Upper lobe of right lung (tissue), 1 donor: ENCODE measurements at regions not wholly inside any gene's neighbourhood (a gene's known extent, or its start where the extent isn't known, plus 50 kb on each side); places are given as distances from the start of the nearest gene placed in this dataset.

Experiments used
- ATAC-seq: fragments of 200-7000 bp; cut with Tn5 transposase; one replicate; pipeline ENCODE4 v1.9.1; 2020; ENCODE audit warnings: mild to moderate bottlenecking, moderate library complexity
- DNase-seq: peaks from one replicate; pipeline ENCODE4 v3.0.0-alpha.2; 2020
- H3K27ac ChIP-seq: fragments of 200-600 bp; one replicate; pipeline ENCODE4 v1.8.0; 2022
- H3K27me3 ChIP-seq: fragments of 200-600 bp; one replicate; pipeline ENCODE4 v1.8.0; 2022; ENCODE audit warnings: mild to moderate bottlenecking
- H3K36me3 ChIP-seq: fragments of 200-600 bp; one replicate; pipeline ENCODE4 v1.8.0; 2022
- H3K4me1 ChIP-seq: fragments of 200-600 bp; one replicate; pipeline ENCODE4 v1.8.0; 2022
- H3K4me3 ChIP-seq: fragments of 200-600 bp; one replicate; pipeline ENCODE4 v1.8.0; 2022; ENCODE audit warnings: mild to moderate bottlenecking
- H3K9me3 ChIP-seq: fragments of 200-600 bp; one replicate; pipeline ENCODE4 v1.8.0; 2022
- CTCF ChIP-seq: fragments of 200-600 bp; IDR thresholded peaks from one replicate; pipeline ENCODE4 v1.8.0; 2022; ENCODE audit warnings: antibody characterized with exemption
- intact Hi-C: fragments of 100-400 bp; cut with DNase I; formaldehyde crosslinking; loops from one replicate; pipeline ENCODE4 v1.11.0; 2022
- donor health status: DM: no; HTN: yes; CAD: no; lungs with severe emphysema.

GRCh38 chr4:36763814-36764213, 480.7 kb upstream of the NWD2 start:
- Histone ChIP-seq H3K36me3 (no peaks in the 10 kb centered on the region), H3K9me3 (no peaks in the 10 kb centered on the region), H3K4me1 (no peaks in the 10 kb centered on the region), H3K27ac (no peak overlapping the region), H3K27me3 (no peaks in the 10 kb centered on the region), H3K4me3 (no peak overlapping the region)
- DNase-seq: no peak
- ATAC-seq: no peak
- TF ChIP-seq CTCF: no peak
- intact Hi-C loops: no loop called here

GRCh38 chr4:36767596-36767995, 476.9 kb upstream of the NWD2 start:
- no peak for DNase-seq
- Histone ChIP-seq H3K4me3 (no peak overlapping the region), H3K27me3 (no peaks in the 10 kb centered on the region), H3K4me1 (no peaks in the 10 kb centered on the region), H3K36me3 (no peaks in the 10 kb centered on the region), H3K9me3 (no peaks in the 10 kb centered on the region), H3K27ac (no peak overlapping the region)
- no peak for TF ChIP-seq CTCF
- ATAC-seq: no peak
- intact Hi-C loops: no loop called here

GRCh38 chr4:36771411-36772153, 473.0 kb upstream of the NWD2 start:
- intact Hi-C loops: no loop called here
- H3K27me3 ChIP-seq: no peaks in the 10 kb centered on the region
- no peak overlapping the region for H3K27ac ChIP-seq
- no peak overlapping the region for H3K4me3 ChIP-seq
- H3K4me1 ChIP-seq: no peaks in the 10 kb centered on the region
- no peak for TF ChIP-seq CTCF
- H3K36me3 ChIP-seq: no peaks in the 10 kb centered on the region
- DNase-seq (no peak), ATAC-seq (no peak)
- H3K9me3 ChIP-seq: no peaks in the 10 kb centered on the region

- no peaks in the 10 kb centered on the region for H3K9me3 ChIP-seq
- ATAC-seq (no peak), DNase-seq (no peak)
- H3K36me3 ChIP-seq: no peaks in the 10 kb centered on the region
- no peaks in the 10 kb centered on the region for H3K4me1 ChIP-seq
- no peak overlapping the region for H3K27ac ChIP-seq
- intact Hi-C loops: no loop called here
- H3K4me3 ChIP-seq: no peak overlapping the region
- H3K27me3 ChIP-seq: no peaks in the 10 kb centered on the region
- TF ChIP-seq CTCF: no peak
Measured at GRCh38 chr4:36772154-36772516, 472.4 kb upstream of the NWD2 start.

- H3K4me1 ChIP-seq: no peaks in the 10 kb centered on the region
- intact Hi-C loops: no loop called here
- DNase-seq: no peak
- H3K36me3 ChIP-seq: no peaks in the 10 kb centered on the region
- no peak for ATAC-seq
- no peaks in the 10 kb centered on the region for H3K27me3 ChIP-seq
- H3K27ac ChIP-seq: no peak overlapping the region
- no peaks in the 10 kb centered on the region for H3K9me3 ChIP-seq
- no peak for TF ChIP-seq CTCF
- H3K4me3 ChIP-seq: no peak overlapping the region
Measured at GRCh38 chr4:36773467-36773866, 471.1 kb upstream of the NWD2 start.

- intact Hi-C loops: no loop called here
- Histone ChIP-seq H3K9me3 (no peaks in the 10 kb centered on the region), H3K4me1 (no peaks in the 10 kb centered on the region), H3K27ac (no peak overlapping the region), H3K36me3 (no peaks in the 10 kb centered on the region), H3K27me3 (no peaks in the 10 kb centered on the region), H3K4me3 (no peak overlapping the region)
- TF ChIP-seq CTCF: no peak
- ATAC-seq: no peak
- no peak for DNase-seq
Measured at GRCh38 chr4:36775544-36775943, 469.0 kb upstream of the NWD2 start.
